GM12878 (cell line): ENCODE measurements at regions not wholly inside any gene's neighbourhood (a gene's known extent, or its start where the extent isn't known, plus 50 kb on each side); places are given as distances from the start of the nearest gene placed in this dataset.

Experiments used
- ATAC-seq: fragments of 200-7000 bp; cut with Tn5 transposase; 3 replicates; pipeline ENCODE4 v1.9.1; 2020; ENCODE audit warnings: mild to moderate bottlenecking, moderate library complexity
- BruUV-seq: library from RNA; stranded (reverse); fragments of 400-500 nt; replicated peaks from 2 replicates; lab custom pipeline; 2021; lab: Mats Ljungman, UMichigan
- CTCF ChIA-PET: fragments of 300-600 bp; sonication (Branson Sonifier 250); formaldehyde crosslinking; extraction: SDS; loops from one replicate; lab custom pipeline; 2021; ENCODE audit warnings: inconsistent platforms; lab: Yijun Ruan, JAX
- POLR2A ChIA-PET: fragments of 350-600 bp; formaldehyde crosslinking; extraction: SDS; loops from one replicate; lab custom pipeline; 2021; ENCODE audit warnings: inconsistent platforms; lab: Charles Lee
- RAD21 ChIA-PET: fragments of 300-600 bp; sonication (Branson Sonifier 250); formaldehyde crosslinking; loops from one replicate; lab custom pipeline; 2023; ENCODE audit warnings: antibody characterized with exemption; ENCODE audit not compliant: unreplicated experiment; lab: Charles Lee
- SMC1A ChIA-PET: fragments of 300-600 bp; sonication (Branson Sonifier 250); formaldehyde crosslinking; loops from one replicate; lab custom pipeline; 2023; ENCODE audit not compliant: unreplicated experiment, uncharacterized antibody; lab: Charles Lee
- DNase-seq: peaks from one replicate; pipeline ENCODE4 v3.0.0-alpha.2; 2011; ENCODE audit warnings: low read depth, low spot score
- FAIRE-seq: peaks from 3 replicates; lab custom pipeline; 2011; peaks lifted over from hg19 to GRCh38; lab: Jason Lieb, UNC
- H2AFZ ChIP-seq: 2 replicates; pipeline ENCODE4 v1.6.0; 2011; ENCODE audit warnings: low read depth, low read length, control low read depth; ENCODE audit not compliant: control insufficient read depth
- H3K27ac ChIP-seq: 2 replicates; pipeline ENCODE4 v1.5.1; 2011; ENCODE audit warnings: control low read depth; ENCODE audit not compliant: control insufficient read depth, insufficient read depth
- H3K27me3 ChIP-seq, 2 experiments: replicated peaks in 1 of 2; 2 replicates each; pipeline versions ENCODE4 v1.6.0 to v1.6.1; 2011; ENCODE audit warnings: low read length in 1 of 2; ENCODE audit not compliant: control insufficient read depth in 2 of 2, insufficient read depth in 2 of 2
- H3K36me3 ChIP-seq, 2 experiments: 2 replicates each; pipeline ENCODE4 v1.5.1; 2011; ENCODE audit warnings: low read length in 1 of 2; ENCODE audit not compliant: control insufficient read depth in 2 of 2, insufficient read depth in 2 of 2
- H3K4me1 ChIP-seq: 2 replicates; pipeline ENCODE4 v1.6.1; 2011; ENCODE audit warnings: mild to moderate bottlenecking, low read length, moderate library complexity, mixed read lengths; ENCODE audit not compliant: control insufficient read depth, insufficient read depth
- H3K4me2 ChIP-seq: 2 replicates; pipeline ENCODE4 v1.6.0; 2011; ENCODE audit warnings: control low read depth; ENCODE audit not compliant: control insufficient read depth, insufficient read depth
- H3K4me3 ChIP-seq: fragments of 200-600 bp; sonication (generic); 2 replicates; pipeline ENCODE4 v1.5.1; 2016
- H3K79me2 ChIP-seq: 2 replicates; pipeline ENCODE4 v1.6.0; 2011; ENCODE audit warnings: low read length; ENCODE audit not compliant: control insufficient read depth, insufficient read depth
- H3K9ac ChIP-seq: 2 replicates; pipeline ENCODE4 v1.8.0; 2011; ENCODE audit warnings: low read length, control low read depth, mixed read lengths; ENCODE audit not compliant: control insufficient read depth, insufficient read depth
- H3K9me3 ChIP-seq: replicated peaks from 3 replicates; pipeline ENCODE4 v1.5.1; 2011; ENCODE audit warnings: mild to moderate bottlenecking, low read length; ENCODE audit not compliant: control insufficient read depth, insufficient read depth
- H4K20me1 ChIP-seq: 2 replicates; pipeline ENCODE4 v1.6.0; 2011; ENCODE audit not compliant: control insufficient read depth, insufficient read depth
- CHD2 ChIP-seq: IDR thresholded peaks from 2 replicates; pipeline ENCODE4 v1.6.1; 2011; ENCODE audit warnings: low read depth, low read length, improper control_type of control experiment, borderline replicate concordance
- MYC ChIP-seq: IDR thresholded peaks from 2 replicates; pipeline ENCODE4 v1.6.1; 2011; ENCODE audit warnings: mild to moderate bottlenecking, low read length, moderate library complexity, inconsistent platforms; ENCODE audit not compliant: insufficient read depth, insufficient replicate concordance, insufficient read length, severe bottlenecking
- NBN ChIP-seq: fragments of 450-650 bp; IDR thresholded peaks from 2 replicates; pipeline ENCODE4 v1.6.1; 2016
- PML ChIP-seq: IDR thresholded peaks from 2 replicates; pipeline ENCODE4 v1.6.1; 2012; ENCODE audit warnings: low read length, inconsistent platforms
- POLR2AphosphoS2 ChIP-seq: IDR thresholded peaks from 2 replicates; pipeline ENCODE4 v1.6.1; 2011; ENCODE audit warnings: low read depth, mild to moderate bottlenecking, low read length, improper control_type of control experiment, moderate library complexity
- RCOR1 ChIP-seq: conservative IDR thresholded peaks from 2 replicates; pipeline ENCODE4 v1.6.1; 2012; ENCODE audit warnings: low read depth, low read length, improper control_type of control experiment
- SMAD1 ChIP-seq: fragments of 450-650 bp; IDR thresholded peaks from 2 replicates; pipeline ENCODE4 v1.6.1; 2018; ENCODE audit warnings: mild to moderate bottlenecking, low read depth; ENCODE audit not compliant: partially characterized antibody
- SUZ12 ChIP-seq: fragments of 200-600 bp; sonication (generic); IDR thresholded peaks from one replicate; pipeline ENCODE4 v1.6.1; 2018; ENCODE audit warnings: antibody characterized with exemption, mild to moderate bottlenecking; ENCODE audit not compliant: unreplicated experiment
- YY1 ChIP-seq: IDR thresholded peaks from 2 replicates; pipeline ENCODE4 v1.6.1; 2011; ENCODE audit warnings: low read depth, mild to moderate bottlenecking, low read length
- ZNF274 ChIP-seq: IDR thresholded peaks from one replicate; pipeline ENCODE4 v1.8.0; 2011; ENCODE audit not compliant: insufficient read length, insufficient read depth
- WGBS: methylation state at CpG from one replicate; pipeline ENCODE4 v1.1.6; 2016; ENCODE audit warnings: low lambda C conversion rate; ENCODE audit not compliant: insufficient replicate concordance, insufficient coverage; ENCODE audit errors: missing lambda C conversion rate; 5-methylcytosine and 5-hydroxymethylcytosine counted together
- in situ Hi-C: fragments of 300-500 bp; cut with MboI; formaldehyde crosslinking; loops from 9 replicates; pipeline ENCODE4 v1.14.3; 2018; ENCODE audit warnings: mixed read lengths
- intact Hi-C: fragments of 100-400 bp; cut with micrococcal nuclease; formaldehyde crosslinking; loops from one replicate; pipeline ENCODE4 v1.14.2; 2022; ENCODE audit not compliant: unreplicated experiment
- TF ChIP-seq, protein P1 (sequence below): fragments of 450-650 bp; IDR thresholded peaks from 2 replicates; pipeline ENCODE4 v1.6.1; 2016; ENCODE audit warnings: mild to moderate bottlenecking
- TF ChIP-seq, protein P2 (sequence below): IDR thresholded peaks from 2 replicates; pipeline ENCODE4 v1.6.1; 2012; ENCODE audit warnings: mild to moderate bottlenecking, low read depth, low read length
- TF ChIP-seq, protein P3 (sequence below): IDR thresholded peaks from 2 replicates; pipeline ENCODE4 v1.6.1; 2011; ENCODE audit warnings: low read depth, low read length, improper control_type of control experiment, borderline replicate concordance
- TF ChIP-seq, protein P4 (sequence below): IDR thresholded peaks from 2 replicates; pipeline ENCODE4 v1.6.1; 2011; ENCODE audit warnings: mild to moderate bottlenecking, low read depth, low read length, moderate library complexity; ENCODE audit not compliant: insufficient replicate concordance

DNA sequence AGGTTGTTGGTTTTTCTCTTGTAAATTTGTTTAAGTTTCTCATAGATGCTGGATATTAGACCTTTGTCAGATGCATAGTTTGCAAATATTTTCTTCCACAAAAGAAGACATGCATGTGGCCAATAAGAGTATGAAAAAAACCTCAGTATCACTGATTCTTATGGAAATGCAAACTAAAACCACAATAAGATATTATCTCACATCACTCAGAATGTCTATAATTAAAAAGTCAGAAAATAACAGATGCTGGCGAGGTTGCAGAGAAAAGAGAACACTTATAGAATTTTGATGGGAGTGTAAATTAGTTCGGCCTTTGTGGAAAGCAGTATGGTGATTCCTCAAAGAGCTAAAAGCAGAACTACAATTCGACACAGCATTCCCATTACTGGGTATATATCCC lies 1355.6 kb downstream of the FAM133A start:
- no peak overlapping the region for H3K9ac ChIP-seq
- H3K4me3 ChIP-seq: no peak overlapping the region
- FAIRE-seq: no peak
- no peak for DNase-seq
- POLR2A ChIA-PET: no interaction called here
- H2AFZ ChIP-seq: no peak overlapping the region
- no peaks in the 10 kb centered on the region for H3K79me2 ChIP-seq
- no peaks in the 10 kb centered on the region for H4K20me1 ChIP-seq
- SMC1A ChIA-PET: interaction anchor here (0.8 kb wide), 1 partner anchor 14 kb away, joined by 3 read pairs; no protein-coding TSS in a partner anchor
- no peak overlapping the region for H3K4me2 ChIP-seq
- RAD21 ChIA-PET: no interaction called here
- H3K36me3 ChIP-seq: no peaks in the 10 kb centered on the region
- no peaks in the 10 kb centered on the region for H3K4me1 ChIP-seq
- no peak overlapping the region for H3K27ac ChIP-seq
- H3K9me3 ChIP-seq: no peaks in the 10 kb centered on the region
- intact Hi-C loops (no loop called here), in situ Hi-C loops (no loop called here)
- ATAC-seq: no peak
- BruUV-seq: no TSS peak
- 5% methylated on average over 3 of the region's 3 CpGs for WGBS
- CTCF ChIA-PET: no interaction called here
- no peaks in the 10 kb centered on the region for H3K27me3 ChIP-seq
- TF ChIP-seq MYC (no peak), POLR2AphosphoS2 (no peak), NBN (no peak), CHD2 (no peak), ZNF274 (no peak), SUZ12 (no peak), RCOR1 (no peak), PML (no peak), SMAD1 (no peak), YY1 (no peak)
- TF ChIP-seq, protein P1, sequence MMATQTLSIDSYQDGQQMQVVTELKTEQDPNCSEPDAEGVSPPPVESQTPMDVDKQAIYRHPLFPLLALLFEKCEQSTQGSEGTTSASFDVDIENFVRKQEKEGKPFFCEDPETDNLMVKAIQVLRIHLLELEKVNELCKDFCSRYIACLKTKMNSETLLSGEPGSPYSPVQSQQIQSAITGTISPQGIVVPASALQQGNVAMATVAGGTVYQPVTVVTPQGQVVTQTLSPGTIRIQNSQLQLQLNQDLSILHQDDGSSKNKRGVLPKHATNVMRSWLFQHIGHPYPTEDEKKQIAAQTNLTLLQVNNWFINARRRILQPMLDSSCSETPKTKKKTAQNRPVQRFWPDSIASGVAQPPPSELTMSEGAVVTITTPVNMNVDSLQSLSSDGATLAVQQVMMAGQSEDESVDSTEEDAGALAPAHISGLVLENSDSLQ: no peak
- TF ChIP-seq, protein P2, sequence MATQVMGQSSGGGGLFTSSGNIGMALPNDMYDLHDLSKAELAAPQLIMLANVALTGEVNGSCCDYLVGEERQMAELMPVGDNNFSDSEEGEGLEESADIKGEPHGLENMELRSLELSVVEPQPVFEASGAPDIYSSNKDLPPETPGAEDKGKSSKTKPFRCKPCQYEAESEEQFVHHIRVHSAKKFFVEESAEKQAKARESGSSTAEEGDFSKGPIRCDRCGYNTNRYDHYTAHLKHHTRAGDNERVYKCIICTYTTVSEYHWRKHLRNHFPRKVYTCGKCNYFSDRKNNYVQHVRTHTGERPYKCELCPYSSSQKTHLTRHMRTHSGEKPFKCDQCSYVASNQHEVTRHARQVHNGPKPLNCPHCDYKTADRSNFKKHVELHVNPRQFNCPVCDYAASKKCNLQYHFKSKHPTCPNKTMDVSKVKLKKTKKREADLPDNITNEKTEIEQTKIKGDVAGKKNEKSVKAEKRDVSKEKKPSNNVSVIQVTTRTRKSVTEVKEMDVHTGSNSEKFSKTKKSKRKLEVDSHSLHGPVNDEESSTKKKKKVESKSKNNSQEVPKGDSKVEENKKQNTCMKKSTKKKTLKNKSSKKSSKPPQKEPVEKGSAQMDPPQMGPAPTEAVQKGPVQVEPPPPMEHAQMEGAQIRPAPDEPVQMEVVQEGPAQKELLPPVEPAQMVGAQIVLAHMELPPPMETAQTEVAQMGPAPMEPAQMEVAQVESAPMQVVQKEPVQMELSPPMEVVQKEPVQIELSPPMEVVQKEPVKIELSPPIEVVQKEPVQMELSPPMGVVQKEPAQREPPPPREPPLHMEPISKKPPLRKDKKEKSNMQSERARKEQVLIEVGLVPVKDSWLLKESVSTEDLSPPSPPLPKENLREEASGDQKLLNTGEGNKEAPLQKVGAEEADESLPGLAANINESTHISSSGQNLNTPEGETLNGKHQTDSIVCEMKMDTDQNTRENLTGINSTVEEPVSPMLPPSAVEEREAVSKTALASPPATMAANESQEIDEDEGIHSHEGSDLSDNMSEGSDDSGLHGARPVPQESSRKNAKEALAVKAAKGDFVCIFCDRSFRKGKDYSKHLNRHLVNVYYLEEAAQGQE: no peak
- TF ChIP-seq, protein P3, sequence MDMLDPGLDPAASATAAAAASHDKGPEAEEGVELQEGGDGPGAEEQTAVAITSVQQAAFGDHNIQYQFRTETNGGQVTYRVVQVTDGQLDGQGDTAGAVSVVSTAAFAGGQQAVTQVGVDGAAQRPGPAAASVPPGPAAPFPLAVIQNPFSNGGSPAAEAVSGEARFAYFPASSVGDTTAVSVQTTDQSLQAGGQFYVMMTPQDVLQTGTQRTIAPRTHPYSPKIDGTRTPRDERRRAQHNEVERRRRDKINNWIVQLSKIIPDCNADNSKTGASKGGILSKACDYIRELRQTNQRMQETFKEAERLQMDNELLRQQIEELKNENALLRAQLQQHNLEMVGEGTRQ: no peak
- TF ChIP-seq, protein P4, sequence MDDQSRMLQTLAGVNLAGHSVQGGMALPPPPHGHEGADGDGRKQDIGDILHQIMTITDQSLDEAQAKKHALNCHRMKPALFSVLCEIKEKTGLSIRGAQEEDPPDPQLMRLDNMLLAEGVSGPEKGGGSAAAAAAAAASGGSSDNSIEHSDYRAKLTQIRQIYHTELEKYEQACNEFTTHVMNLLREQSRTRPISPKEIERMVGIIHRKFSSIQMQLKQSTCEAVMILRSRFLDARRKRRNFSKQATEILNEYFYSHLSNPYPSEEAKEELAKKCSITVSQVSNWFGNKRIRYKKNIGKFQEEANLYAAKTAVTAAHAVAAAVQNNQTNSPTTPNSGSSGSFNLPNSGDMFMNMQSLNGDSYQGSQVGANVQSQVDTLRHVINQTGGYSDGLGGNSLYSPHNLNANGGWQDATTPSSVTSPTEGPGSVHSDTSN: no peak
